Neural cell (in vitro differentiated cells): ENCODE measurements at regions not wholly inside any gene's neighbourhood (a gene's known extent, or its start where the extent isn't known, plus 50 kb on each side); places are given as distances from the start of the nearest gene placed in this dataset.

Source experiments
- H2AFZ ChIP-seq: fragments of 200-600, 300-800 bp; sonication (generic), shearing (Covaris generic); 2 replicates; pipeline ENCODE4 v1.6.0; 2014; ENCODE audit warnings: low read depth, mild to moderate bottlenecking, antibody characterized with exemption, low read length, moderate library complexity
- H3F3A ChIP-seq: fragments of 200-600 bp; shearing (Covaris generic); 2 replicates; pipeline ENCODE4 v1.6.1; 2016; ENCODE audit warnings: mild to moderate bottlenecking, moderate library complexity, mixed read lengths, antibody characterized with exemption, low read length; ENCODE audit not compliant: insufficient read depth, poor library complexity, severe bottlenecking
- H3K27ac ChIP-seq: fragments of 200-600, 300-800 bp; sonication (generic), shearing (Covaris generic); 2 replicates; pipeline ENCODE4 v1.5.1; 2014; ENCODE audit warnings: mild to moderate bottlenecking, low read length, moderate library complexity
- H3K27me3 ChIP-seq: fragments of 300-800, 200-600 bp; sonication (generic), shearing (Covaris generic); 2 replicates; pipeline ENCODE4 v1.6.0; 2014; ENCODE audit warnings: mild to moderate bottlenecking, low read depth, low read length, moderate library complexity; ENCODE audit not compliant: insufficient read depth
- H3K36me3 ChIP-seq: fragments of 300-800, 200-600 bp; sonication (generic), shearing (Covaris generic); 2 replicates; pipeline ENCODE4 v1.5.1; 2014; ENCODE audit warnings: mild to moderate bottlenecking, antibody characterized with exemption, low read length, moderate library complexity; ENCODE audit not compliant: insufficient read depth
- H3K4me2 ChIP-seq: fragments of 300-800, 200-600 bp; sonication (generic), shearing (Covaris generic); 2 replicates; pipeline ENCODE4 v1.6.0; 2014; ENCODE audit warnings: mild to moderate bottlenecking, low read length
- H3K4me3 ChIP-seq: fragments of 300-800, 200-600 bp; sonication (generic), shearing (Covaris generic); 2 replicates; pipeline ENCODE4 v1.5.1; 2014; ENCODE audit warnings: mild to moderate bottlenecking, low read length, moderate library complexity
- H3K79me2 ChIP-seq: fragments of 200-600 bp; shearing (Covaris generic); replicated peaks from 2 replicates; pipeline ENCODE4 v1.6.0; 2014; ENCODE audit warnings: mild to moderate bottlenecking, low read length, moderate library complexity; ENCODE audit not compliant: insufficient read depth
- H3K9ac ChIP-seq: fragments of 300-800, 200-600 bp; sonication (generic), shearing (Covaris generic); 2 replicates; pipeline ENCODE4 v1.6.1; 2016; ENCODE audit warnings: mild to moderate bottlenecking, low read length, mixed read lengths
- H3K9me2 ChIP-seq: fragments of 200-600 bp; shearing (Covaris generic); 2 replicates; pipeline ENCODE4 v1.6.1; 2016; ENCODE audit warnings: mild to moderate bottlenecking, low read length, mixed read lengths; ENCODE audit not compliant: insufficient read depth
- H3K9me3 ChIP-seq: fragments of 200-600, 300-800 bp; sonication (generic), shearing (Covaris generic); 2 replicates; pipeline ENCODE4 v1.6.1; 2016; ENCODE audit warnings: mild to moderate bottlenecking, mixed run types, low read length, moderate library complexity, mixed read lengths
- H4K20me1 ChIP-seq: fragments of 200-600 bp; shearing (Covaris generic); 2 replicates; pipeline ENCODE4 v1.6.1; 2016; ENCODE audit warnings: mild to moderate bottlenecking, mixed run types; ENCODE audit not compliant: insufficient read depth
- CTCF ChIP-seq: fragments of 450-650 bp; IDR thresholded peaks from 2 replicates; pipeline ENCODE4 v1.5.1; 2014; ENCODE audit warnings: antibody characterized with exemption, mild to moderate bottlenecking, moderate library complexity; ENCODE audit not compliant: poor library complexity, severe bottlenecking
- EP300 ChIP-seq: fragments of 450-650 bp; conservative IDR thresholded peaks from 2 replicates; pipeline ENCODE4 v1.6.1; 2014; ENCODE audit warnings: antibody characterized with exemption, mild to moderate bottlenecking, moderate library complexity; ENCODE audit not compliant: poor library complexity, severe bottlenecking
- EZH2 ChIP-seq: fragments of 200-600, 300-800 bp; shearing (Covaris generic), sonication (generic); IDR thresholded peaks from 2 replicates; pipeline ENCODE4 v1.6.1; 2014; ENCODE audit warnings: antibody characterized with exemption, low read length, borderline replicate concordance, mild to moderate bottlenecking; ENCODE audit not compliant: insufficient read depth, poor library complexity, severe bottlenecking
- MXI1 ChIP-seq: fragments of 450-650 bp; conservative IDR thresholded peaks from 2 replicates; pipeline ENCODE4 v1.6.1; 2014; ENCODE audit warnings: antibody characterized with exemption, mild to moderate bottlenecking; ENCODE audit not compliant: poor library complexity, severe bottlenecking
- POLR2AphosphoS5 ChIP-seq: IDR thresholded peaks from 2 replicates; pipeline ENCODE4 v1.6.1; 2012
- RAD21 ChIP-seq: fragments of 450-650 bp; conservative IDR thresholded peaks from 2 replicates; pipeline ENCODE4 v1.6.1; 2014; ENCODE audit warnings: antibody characterized with exemption, mild to moderate bottlenecking, moderate library complexity
- REST ChIP-seq: IDR thresholded peaks from 2 replicates; pipeline ENCODE4 v1.6.1; 2012; ENCODE audit warnings: borderline replicate concordance
- SMC3 ChIP-seq: fragments of 450-650 bp; conservative IDR thresholded peaks from 2 replicates; pipeline ENCODE4 v1.6.1; 2014; ENCODE audit warnings: antibody characterized with exemption, mild to moderate bottlenecking, moderate library complexity; ENCODE audit not compliant: poor library complexity
- TAF1 ChIP-seq: IDR thresholded peaks from 2 replicates; pipeline ENCODE4 v1.6.1; 2012; ENCODE audit warnings: low read depth

GRCh38 chr6:147870506-147871110 is 362.1 kb downstream of the SAMD5 start:
- Histone ChIP-seq H3K4me3 (no peak overlapping the region), H3K9ac (no peak overlapping the region), H3K9me2 (no peaks in the 10 kb centered on the region), H4K20me1 (no peaks in the 10 kb centered on the region), H2AFZ (no peak overlapping the region), H3K27ac (no peak overlapping the region), H3K27me3 (no peaks in the 10 kb centered on the region), H3K9me3 (no peaks in the 10 kb centered on the region), H3F3A (no peaks in the 10 kb centered on the region), H3K79me2 (no peaks in the 10 kb centered on the region), H3K4me2 (no peak overlapping the region), H3K36me3 (no peaks in the 10 kb centered on the region)
- TF ChIP-seq MXI1 (no peak), TAF1 (no peak), POLR2AphosphoS5 (no peak), RAD21 (no peak), REST (no peak), EZH2 (no peak), SMC3 (no peak), EP300 (no peak), CTCF (no peak)

GRCh38 chr6:147872002-147872401 is 363.5 kb downstream of the SAMD5 start:
- TF ChIP-seq MXI1 (no peak), SMC3 (no peak), CTCF (no peak), POLR2AphosphoS5 (no peak), RAD21 (no peak), REST (no peak)
- Histone ChIP-seq H3K36me3 (no peaks in the 10 kb centered on the region), H3K9ac (no peak overlapping the region), H3K9me3 (no peaks in the 10 kb centered on the region), H4K20me1 (no peaks in the 10 kb centered on the region), H3K79me2 (no peaks in the 10 kb centered on the region), H3K4me3 (no peak overlapping the region), H3F3A (no peaks in the 10 kb centered on the region), H2AFZ (no peak overlapping the region), H3K9me2 (no peaks in the 10 kb centered on the region), H3K4me2 (no peak overlapping the region), H3K27me3 (no peaks in the 10 kb centered on the region), H3K27ac (no peak overlapping the region)
